ENCODE measurements at regions not wholly inside any gene's neighbourhood (a gene's known extent, or its start where the extent isn't known, plus 50 kb on each side); places are given as distances from the start of the nearest gene placed in this dataset.
"Not testable (repeated sequence)": the region's sequence is repeated elsewhere in the genome, so short reads cannot be mapped to it uniquely, and the experiment has no call there.

- H3K27me3 Mint-ChIP-seq: no peaks in the 10 kb centered on the region
- H3K4me1 Mint-ChIP-seq (ENCODE audit: low read depth in 2 of 2): no peaks in the 10 kb centered on the region
- DNase-seq (no peak), ATAC-seq (replicated peaks) (no peak)
- H3K36me3 Mint-ChIP-seq (ENCODE audit: insufficient read depth): no peaks in the 10 kb centered on the region
- H3K27ac Mint-ChIP-seq: no peak overlapping the region
- H3K9me3 Mint-ChIP-seq: peaks cover 8 to 10% of the 10 kb centered on the region in 2 donors
- H3K4me3 Mint-ChIP-seq: no peak overlapping the region
These were observed 110.7 kb upstream of the PPP2R3B start for GRCh38 chrX:497186-498014.

GRCh38 chrX:498901-499300 is 112.2 kb upstream of the PPP2R3B start:
- H3K27me3 Mint-ChIP-seq; H3K36me3 Mint-ChIP-seq (ENCODE audit: insufficient read depth); H3K4me3 Mint-ChIP-seq; H3K27ac Mint-ChIP-seq; ATAC-seq (replicated peaks); DNase-seq; H3K4me1 Mint-ChIP-seq (ENCODE audit: low read depth in 2 of 2): not testable (repeated sequence)
- H3K9me3 Mint-ChIP-seq: peaks cover 12 to 17% of the 10 kb centered on the region in 2 donors

DNA sequence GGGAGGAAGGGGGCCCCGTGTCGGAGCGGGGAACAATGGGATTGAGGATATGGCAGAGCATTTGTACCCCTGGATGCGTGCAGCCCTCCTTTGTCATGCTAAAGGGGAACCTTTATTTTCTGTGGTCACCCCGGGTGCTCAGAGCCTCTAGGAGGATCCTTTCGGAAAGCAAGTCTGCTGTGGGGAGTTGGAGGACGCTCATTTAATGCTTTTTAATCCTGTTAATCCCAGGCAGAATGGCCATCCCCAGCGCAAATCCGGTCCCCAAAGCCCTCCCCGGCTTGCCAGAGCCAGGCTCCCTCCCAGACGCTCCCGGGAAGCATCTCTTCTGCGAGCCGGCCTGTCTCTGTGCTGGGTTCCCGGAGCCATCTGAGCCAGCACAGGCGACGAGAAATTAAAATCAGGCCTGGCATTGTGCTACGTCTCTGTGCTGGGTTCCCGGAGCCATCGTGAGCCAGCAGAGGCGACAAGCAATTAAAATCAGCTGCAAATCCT is 113.2 kb upstream of the PPP2R3B start:
- no peaks in the 10 kb centered on the region for H3K4me1 Mint-ChIP-seq (ENCODE audit: low read depth in 2 of 2)
- H3K9me3 Mint-ChIP-seq: peaks cover 12 to 17% of the 10 kb centered on the region in 2 donors
- H3K27ac Mint-ChIP-seq: no peak overlapping the region
- ATAC-seq (replicated peaks): no peak
- DNase-seq: no peak
- no peaks in the 10 kb centered on the region for H3K27me3 Mint-ChIP-seq
- no peak overlapping the region for H3K4me3 Mint-ChIP-seq
- H3K36me3 Mint-ChIP-seq (ENCODE audit: insufficient read depth): no peaks in the 10 kb centered on the region

DNA sequence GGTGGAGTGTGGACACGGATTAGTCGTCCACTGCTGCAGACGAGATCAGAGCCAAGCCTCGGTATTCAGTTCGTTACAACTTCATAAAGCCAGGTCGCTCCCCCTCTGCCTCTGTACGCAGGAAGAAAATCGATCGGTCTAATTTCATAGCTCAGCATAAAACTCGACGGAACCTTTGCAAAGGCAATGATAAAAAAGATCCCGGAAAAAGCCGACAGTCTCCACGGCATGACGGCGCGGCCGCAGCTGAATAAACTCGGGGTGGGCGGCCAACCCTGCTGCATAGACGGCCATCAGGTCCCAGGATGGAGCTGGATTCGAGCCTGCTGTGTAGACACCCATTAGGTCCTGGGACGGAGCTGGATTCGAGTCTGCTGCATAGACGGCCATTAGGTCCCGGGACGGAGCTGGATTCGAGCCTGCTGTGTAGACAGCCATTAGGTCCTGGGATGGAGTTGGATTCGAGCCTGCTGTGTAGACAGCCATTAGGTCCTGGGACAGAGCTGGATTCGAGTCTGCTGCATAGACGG is 113.8 kb upstream of the PPP2R3B start:
- peaks cover 12 to 17% of the 10 kb centered on the region in 2 donors for H3K9me3 Mint-ChIP-seq
- H3K36me3 Mint-ChIP-seq (ENCODE audit: insufficient read depth): no peaks in the 10 kb centered on the region
- DNase-seq (no peak), ATAC-seq (replicated peaks) (no peak)
- no peaks in the 10 kb centered on the region for H3K4me1 Mint-ChIP-seq (ENCODE audit: low read depth in 2 of 2)
- H3K27ac Mint-ChIP-seq: no peak overlapping the region
- H3K4me3 Mint-ChIP-seq: no peak overlapping the region
- no peaks in the 10 kb centered on the region for H3K27me3 Mint-ChIP-seq

- no peak overlapping the region for H3K27ac Mint-ChIP-seq
- ATAC-seq (replicated peaks) (no peak), DNase-seq (no peak)
- H3K36me3 Mint-ChIP-seq (ENCODE audit: insufficient read depth): no peaks in the 10 kb centered on the region
- peaks cover 17% of the 10 kb centered on the region in 2 donors for H3K9me3 Mint-ChIP-seq
- H3K27me3 Mint-ChIP-seq: no peaks in the 10 kb centered on the region
- no peak overlapping the region for H3K4me3 Mint-ChIP-seq
- H3K4me1 Mint-ChIP-seq (ENCODE audit: low read depth in 2 of 2): no peaks in the 10 kb centered on the region
These were observed 119.6 kb upstream of the PPP2R3B start for GRCh38 chrX:506341-506740.

- no peaks in the 10 kb centered on the region for H3K4me1 Mint-ChIP-seq (ENCODE audit: low read depth in 2 of 2)
- no peak for DNase-seq
- no peak overlapping the region for H3K27ac Mint-ChIP-seq
- H3K9me3 Mint-ChIP-seq: peaks cover 0 to 5% of the 10 kb centered on the region in 2 donors
- no peaks in the 10 kb centered on the region for H3K27me3 Mint-ChIP-seq
- H3K4me3 Mint-ChIP-seq: no peak overlapping the region
- no peak for ATAC-seq (replicated peaks)
- H3K36me3 Mint-ChIP-seq (ENCODE audit: insufficient read depth): no peaks in the 10 kb centered on the region
These were observed 121.5 kb upstream of the PPP2R3B start for GRCh38 chrX:508163-508562.

DNA sequence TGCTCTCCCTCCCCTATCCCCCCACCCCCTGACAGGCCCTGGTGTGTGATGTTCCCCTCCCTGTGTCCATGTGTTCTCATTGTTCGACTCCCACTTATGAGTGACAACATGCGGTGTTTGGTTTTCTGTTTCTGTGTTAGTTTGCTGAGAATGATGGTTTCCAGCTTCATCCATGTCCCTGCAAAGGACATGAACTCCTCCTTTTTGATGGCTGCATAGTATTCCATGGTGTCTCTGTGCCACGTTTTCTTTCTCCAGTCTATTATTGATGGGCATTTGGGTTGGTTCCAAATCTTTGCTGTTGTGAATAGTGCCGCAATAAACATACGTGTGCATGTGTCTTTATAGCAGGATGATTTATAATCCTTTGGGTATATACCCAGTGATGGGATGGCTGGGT is 121.8 kb upstream of the SHOX start:
- not testable (repeated sequence) for H3K4me3 Mint-ChIP-seq; H3K4me1 Mint-ChIP-seq (ENCODE audit: low read depth in 2 of 2); H3K27me3 Mint-ChIP-seq; H3K36me3 Mint-ChIP-seq (ENCODE audit: insufficient read depth); DNase-seq; H3K27ac Mint-ChIP-seq; H3K9me3 Mint-ChIP-seq; ATAC-seq (replicated peaks)

- H3K4me3 Mint-ChIP-seq: not testable (repeated sequence)
These were observed 119.5 kb upstream of the SHOX start for GRCh38 chrX:511089-511488.

DNA sequence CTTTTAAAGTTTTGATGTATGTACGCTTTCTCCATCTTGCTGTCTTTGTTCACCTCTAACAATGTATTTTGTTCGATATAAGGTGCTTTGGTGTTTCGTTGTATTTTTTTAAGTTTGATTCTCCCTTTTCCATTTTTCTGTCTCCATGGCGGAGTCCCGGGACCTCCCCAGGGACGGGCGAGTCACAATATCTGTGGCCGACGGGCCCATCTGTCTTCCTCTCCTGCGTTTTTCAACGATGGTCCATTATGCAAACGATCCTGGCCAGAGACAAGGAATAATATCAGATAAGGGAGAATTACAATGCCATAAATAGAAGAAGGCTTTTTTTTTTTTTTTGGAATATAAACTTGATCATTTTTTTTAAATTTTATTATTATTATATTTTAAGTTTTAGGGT is 112.3 kb upstream of the SHOX start:
- H3K36me3 Mint-ChIP-seq (ENCODE audit: insufficient read depth): no peaks in the 10 kb centered on the region
- peaks cover 13% of the 10 kb centered on the region in 2 donors for H3K9me3 Mint-ChIP-seq
- no peak overlapping the region for H3K27ac Mint-ChIP-seq
- H3K27me3 Mint-ChIP-seq: no peaks in the 10 kb centered on the region
- no peaks in the 10 kb centered on the region for H3K4me1 Mint-ChIP-seq (ENCODE audit: low read depth in 2 of 2)
- DNase-seq (no peak), ATAC-seq (replicated peaks) (no peak)
- H3K4me3 Mint-ChIP-seq: no peak overlapping the region

More at GRCh38 chrX:511089-511488, 119.5 kb upstream of the SHOX start:
- not testable (repeated sequence) for ATAC-seq (replicated peaks); H3K27ac Mint-ChIP-seq; H3K4me1 Mint-ChIP-seq (ENCODE audit: low read depth in 2 of 2); H3K27me3 Mint-ChIP-seq; H3K9me3 Mint-ChIP-seq; H3K36me3 Mint-ChIP-seq (ENCODE audit: insufficient read depth); DNase-seq

DNA sequence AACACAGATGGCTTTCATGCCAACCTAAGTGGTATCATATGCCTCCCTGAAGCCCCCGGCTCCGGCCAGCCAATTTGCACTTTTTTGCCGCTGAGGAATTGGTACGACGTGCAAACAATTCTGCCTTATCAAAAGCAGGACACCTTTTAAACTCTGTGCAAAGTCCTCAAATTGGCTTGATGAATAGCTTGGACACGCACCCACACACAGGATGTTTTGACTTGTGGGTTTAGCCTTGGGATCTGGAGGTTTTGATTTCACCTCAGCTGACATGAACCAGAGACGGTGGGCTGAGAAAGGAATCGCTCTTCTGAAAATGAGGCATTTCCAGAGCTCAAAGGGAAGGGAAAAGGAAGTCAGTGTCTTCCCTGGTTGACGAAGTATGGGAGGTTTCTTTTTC is 110.8 kb upstream of the SHOX start:
- no peak overlapping the region for H3K27ac Mint-ChIP-seq
- peaks cover 13 to 19% of the 10 kb centered on the region in 2 donors for H3K9me3 Mint-ChIP-seq
- no peaks in the 10 kb centered on the region for H3K4me1 Mint-ChIP-seq (ENCODE audit: low read depth in 2 of 2)
- H3K36me3 Mint-ChIP-seq (ENCODE audit: insufficient read depth): no peaks in the 10 kb centered on the region
- ATAC-seq (replicated peaks) (no peak), DNase-seq (no peak)
- H3K27me3 Mint-ChIP-seq: no peaks in the 10 kb centered on the region
- no peak overlapping the region for H3K4me3 Mint-ChIP-seq

GRCh38 chrX:522456-522855 is 108.1 kb upstream of the SHOX start:
- Mint-ChIP-seq H3K27me3 (no peaks in the 10 kb centered on the region), H3K4me1 (ENCODE audit: low read depth in 2 of 2) (no peaks in the 10 kb centered on the region), H3K27ac (no peak overlapping the region), H3K4me3 (no peak overlapping the region), H3K36me3 (ENCODE audit: insufficient read depth) (no peaks in the 10 kb centered on the region), H3K9me3 (peaks cover 0 to 9% of the 10 kb centered on the region in 2 donors)
- no peak for DNase-seq
- no peak for ATAC-seq (replicated peaks)

DNA sequence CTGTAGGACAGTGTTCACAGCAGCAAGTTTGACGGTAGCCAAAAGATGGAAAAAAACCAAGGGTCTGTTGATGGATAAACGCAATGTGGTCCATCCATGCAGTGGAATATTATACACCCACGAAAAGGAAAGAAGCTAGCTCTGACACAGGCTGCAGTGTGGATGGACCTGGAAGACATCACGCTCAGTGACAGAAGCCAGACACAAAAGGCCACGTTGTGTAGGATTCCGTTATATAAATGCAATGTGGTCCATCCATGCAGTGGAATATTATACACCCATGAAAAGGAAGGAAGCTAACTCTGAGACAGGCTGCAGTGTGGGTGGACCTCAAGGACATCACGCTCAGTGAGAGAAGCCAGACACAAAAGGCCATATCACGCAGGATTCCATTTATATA is 105.5 kb upstream of the SHOX start:
- no peak for ATAC-seq (replicated peaks)
- H3K4me1 Mint-ChIP-seq (ENCODE audit: low read depth in 2 of 2): no peaks in the 10 kb centered on the region

DNA sequence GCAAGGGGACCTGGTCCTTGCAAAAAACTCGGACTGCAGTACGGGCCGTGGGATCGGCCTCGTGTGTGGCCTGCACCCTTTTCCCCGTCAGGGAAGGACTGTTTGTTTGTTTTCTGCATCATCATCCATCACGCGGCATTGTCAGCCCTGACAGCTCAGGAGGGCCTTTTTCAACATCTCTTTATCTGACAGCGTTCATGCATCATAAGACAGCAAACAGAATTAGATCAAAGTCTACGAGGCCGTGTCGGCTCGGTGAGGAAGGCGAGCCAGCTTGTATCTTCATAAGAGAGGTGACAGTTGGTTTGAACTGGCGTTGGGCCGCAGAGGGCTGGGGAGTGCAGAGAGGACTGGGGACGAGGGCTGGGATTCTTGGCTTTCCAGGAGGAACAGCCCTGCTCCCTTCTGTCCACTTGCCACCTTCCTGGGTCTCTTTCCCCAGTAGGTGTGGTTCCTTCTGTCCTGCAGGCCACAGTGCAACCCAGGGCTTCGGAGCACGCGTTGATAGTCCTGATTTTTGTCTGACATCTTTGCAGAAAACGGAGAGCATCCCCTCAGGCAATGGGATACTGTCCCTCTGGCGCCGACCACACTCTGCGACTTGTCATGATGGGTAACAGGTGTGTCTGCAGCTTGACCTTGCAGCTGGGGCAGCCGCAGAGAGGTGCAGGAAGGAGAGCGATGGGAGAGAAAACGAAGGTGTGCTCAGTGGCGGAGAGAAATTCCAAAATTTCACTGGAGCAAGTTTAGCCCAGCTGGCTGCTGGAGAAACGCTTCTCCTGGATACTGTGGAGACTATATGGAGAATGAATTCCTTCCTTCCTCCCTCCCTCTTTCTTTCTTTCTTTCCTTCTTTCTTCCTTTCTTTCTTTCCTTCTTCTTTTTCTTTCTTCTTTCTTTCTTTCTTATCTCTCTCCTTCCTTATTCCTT is 104.0 kb upstream of the SHOX start:
- Mint-ChIP-seq H3K9me3 (peaks cover 7 to 24% of the 10 kb centered on the region in 2 donors), H3K36me3 (ENCODE audit: insufficient read depth) (no peaks in the 10 kb centered on the region), H3K4me3 (no peak overlapping the region), H3K27ac (no peak overlapping the region), H3K27me3 (no peaks in the 10 kb centered on the region), H3K4me1 (ENCODE audit: low read depth in 2 of 2) (no peaks in the 10 kb centered on the region)
- peak in 1 of 3 experiments; percentile 5 for DNase-seq
- ATAC-seq (replicated peaks): no peak

More for the DNA sequence above, 105.5 kb upstream of the SHOX start:
- no peak for DNase-seq
- H3K36me3 Mint-ChIP-seq (ENCODE audit: insufficient read depth): no peaks in the 10 kb centered on the region
- no peak overlapping the region for H3K27ac Mint-ChIP-seq
- H3K27me3 Mint-ChIP-seq: no peaks in the 10 kb centered on the region
- H3K4me3 Mint-ChIP-seq: no peak overlapping the region
- peaks cover 7 to 16% of the 10 kb centered on the region in 2 donors for H3K9me3 Mint-ChIP-seq
